ENCODE measurements at regions not wholly inside any gene's neighbourhood (a gene's known extent, or its start where the extent isn't known, plus 50 kb on each side); places are given as distances from the start of the nearest gene placed in this dataset.

GRCh38 chr12:91339106-91339505, 156.5 kb upstream of the DCN start:
- no peaks in the 10 kb centered on the region for H3K4me1 ChIP-seq
- intact Hi-C loops (cut with DNase I; ENCODE audit: low total_unique reads) = no loop called here
- H3K4me3 ChIP-seq = no peak overlapping the region
- in situ Hi-C loops (cut with MboI; ENCODE audit: low pct_ligation_motif_present in 1 of 4, low pct_unique_long_range_greater_than_20kb in 1 of 4, low sequenced_read_pairs in 3 of 4) = loop anchor here in 2 of 4 donors (25.0 kb wide), 2 partner anchors 152 to 377 kb away; partner anchors contain the start of genes CCER1 (in 1 of the 2) and DCN (in 1 of the 2)
- WGBS, 2 donors (ENCODE audit: low coverage in 1 of 2) = 75 to 82% methylated on average over 2 of the region's 2 CpGs
- H3K9me3 ChIP-seq = no peaks in the 10 kb centered on the region
- no peak for DNase-seq
- no peaks in the 10 kb centered on the region for H3K27me3 ChIP-seq
- TF ChIP-seq EP300 (IDR thresholded peaks at IDR 0.05; ENCODE audit: low read depth) (no peak), POLR2A (IDR thresholded peaks at IDR 0.05) (no peak), POLR2AphosphoS5 (IDR thresholded peaks at IDR 0.05) (no peak)
- TF ChIP-seq, protein P1, sequence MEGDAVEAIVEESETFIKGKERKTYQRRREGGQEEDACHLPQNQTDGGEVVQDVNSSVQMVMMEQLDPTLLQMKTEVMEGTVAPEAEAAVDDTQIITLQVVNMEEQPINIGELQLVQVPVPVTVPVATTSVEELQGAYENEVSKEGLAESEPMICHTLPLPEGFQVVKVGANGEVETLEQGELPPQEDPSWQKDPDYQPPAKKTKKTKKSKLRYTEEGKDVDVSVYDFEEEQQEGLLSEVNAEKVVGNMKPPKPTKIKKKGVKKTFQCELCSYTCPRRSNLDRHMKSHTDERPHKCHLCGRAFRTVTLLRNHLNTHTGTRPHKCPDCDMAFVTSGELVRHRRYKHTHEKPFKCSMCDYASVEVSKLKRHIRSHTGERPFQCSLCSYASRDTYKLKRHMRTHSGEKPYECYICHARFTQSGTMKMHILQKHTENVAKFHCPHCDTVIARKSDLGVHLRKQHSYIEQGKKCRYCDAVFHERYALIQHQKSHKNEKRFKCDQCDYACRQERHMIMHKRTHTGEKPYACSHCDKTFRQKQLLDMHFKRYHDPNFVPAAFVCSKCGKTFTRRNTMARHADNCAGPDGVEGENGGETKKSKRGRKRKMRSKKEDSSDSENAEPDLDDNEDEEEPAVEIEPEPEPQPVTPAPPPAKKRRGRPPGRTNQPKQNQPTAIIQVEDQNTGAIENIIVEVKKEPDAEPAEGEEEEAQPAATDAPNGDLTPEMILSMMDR (IDR thresholded peaks at IDR 0.05) = no peak
- no peaks in the 10 kb centered on the region for H3K36me3 ChIP-seq
- H3K27ac ChIP-seq = no peak overlapping the region

DNA sequence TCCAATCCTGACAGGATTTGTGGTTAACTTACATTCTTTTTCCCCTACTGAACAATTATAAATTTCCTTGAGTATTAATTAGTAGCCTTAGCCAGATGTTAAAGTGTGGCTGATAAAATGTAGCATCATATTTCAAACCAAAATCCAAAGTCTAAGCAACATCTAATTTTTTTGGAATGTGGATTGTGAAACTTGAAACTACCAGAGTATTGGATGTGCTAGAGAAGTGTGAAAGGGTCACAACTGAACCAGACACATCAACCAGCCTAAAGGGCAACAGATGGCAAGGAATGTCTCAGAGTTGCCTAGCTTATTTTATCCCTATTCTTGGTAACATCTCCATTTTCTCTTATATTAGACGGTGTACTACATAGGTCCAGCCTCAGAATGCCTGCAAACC, 153.1 kb upstream of the DCN start:
- H3K36me3 ChIP-seq = no peaks in the 10 kb centered on the region
- H3K4me1 ChIP-seq = no peaks in the 10 kb centered on the region
- intact Hi-C loops (cut with DNase I; ENCODE audit: low total_unique reads) = no loop called here
- H3K4me3 ChIP-seq = no peak overlapping the region
- no peaks in the 10 kb centered on the region for H3K9me3 ChIP-seq
- no peak for TF ChIP-seq EP300 (IDR thresholded peaks at IDR 0.05; ENCODE audit: low read depth)
- TF ChIP-seq POLR2AphosphoS5 (IDR thresholded peaks at IDR 0.05) = no peak
- no peak for TF ChIP-seq POLR2A (IDR thresholded peaks at IDR 0.05)
- TF ChIP-seq, protein P1 (IDR thresholded peaks at IDR 0.05) = no peak
- H3K27ac ChIP-seq = no peak overlapping the region
- no peaks in the 10 kb centered on the region for H3K27me3 ChIP-seq
- in situ Hi-C loops (cut with MboI; ENCODE audit: low pct_ligation_motif_present in 1 of 4, low pct_unique_long_range_greater_than_20kb in 1 of 4, low sequenced_read_pairs in 3 of 4) = loop anchor here in 2 of 4 donors (25.0 kb wide), 2 partner anchors 148 to 373 kb away; partner anchors contain the start of genes CCER1 (in 1 of the 2) and DCN (in 1 of the 2)
- no peak for DNase-seq
- WGBS, 2 donors (ENCODE audit: low coverage in 1 of 2) = 80 to 82% methylated on average over 1 of the region's 1 CpG

DNA sequence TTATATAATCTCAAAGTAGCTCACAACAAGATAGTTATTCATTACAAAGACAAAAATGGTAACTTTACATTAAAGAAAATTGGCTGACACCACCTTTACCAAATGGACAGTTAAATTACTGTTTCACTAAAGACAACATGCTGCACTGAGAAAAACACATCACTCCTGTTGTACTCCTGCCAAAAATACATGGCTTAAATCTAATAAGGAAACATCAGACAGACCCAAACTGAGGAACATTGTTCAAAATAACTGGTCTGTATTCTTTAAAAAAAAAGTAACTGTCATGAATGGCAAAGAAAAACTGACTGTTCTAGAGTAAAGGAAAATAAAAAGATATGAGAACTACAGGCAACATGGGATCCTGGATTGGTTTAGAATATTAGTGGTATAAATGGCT, 151.3 kb upstream of the DCN start:
- Histone ChIP-seq H3K9me3 (no peaks in the 10 kb centered on the region), H3K27me3 (no peaks in the 10 kb centered on the region), H3K4me3 (no peak overlapping the region), H3K4me1 (no peaks in the 10 kb centered on the region), H3K27ac (no peak overlapping the region), H3K36me3 (no peaks in the 10 kb centered on the region)
- intact Hi-C loops (cut with DNase I; ENCODE audit: low total_unique reads) = no loop called here
- in situ Hi-C loops (cut with MboI; ENCODE audit: low pct_ligation_motif_present in 1 of 4, low pct_unique_long_range_greater_than_20kb in 1 of 4, low sequenced_read_pairs in 3 of 4) = loop anchor here in 2 of 4 donors (25.0 kb wide), 2 partner anchors 147 to 372 kb away; partner anchors contain the start of genes CCER1 (in 1 of the 2) and DCN (in 1 of the 2)
- TF ChIP-seq EP300 (IDR thresholded peaks at IDR 0.05; ENCODE audit: low read depth) = no peak
- TF ChIP-seq, protein P1 (IDR thresholded peaks at IDR 0.05) = no peak
- no peak for TF ChIP-seq POLR2AphosphoS5 (IDR thresholded peaks at IDR 0.05)
- TF ChIP-seq POLR2A (IDR thresholded peaks at IDR 0.05) = no peak
- DNase-seq = no peak

DNA sequence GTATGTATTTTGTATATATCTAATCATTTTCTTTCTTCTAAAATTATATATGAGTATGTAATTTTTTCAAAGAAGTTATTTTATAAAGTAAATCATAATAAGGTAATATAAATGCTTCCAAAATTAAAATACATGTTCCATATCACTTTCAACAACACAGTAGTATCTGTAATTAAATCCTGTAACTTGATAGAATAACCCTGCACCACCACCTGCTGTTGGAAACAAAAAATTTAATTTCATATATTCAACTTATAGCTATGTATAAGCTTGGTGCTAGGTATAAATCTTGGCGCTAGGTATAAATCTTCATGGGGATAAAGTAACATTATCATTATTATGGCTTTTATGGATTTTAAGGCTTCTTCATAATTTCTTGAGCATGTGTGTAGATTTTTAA, 149.7 kb upstream of the DCN start:
- Histone ChIP-seq H3K9me3 (no peaks in the 10 kb centered on the region), H3K4me3 (no peak overlapping the region), H3K27me3 (no peaks in the 10 kb centered on the region), H3K36me3 (no peaks in the 10 kb centered on the region), H3K27ac (no peak overlapping the region), H3K4me1 (no peaks in the 10 kb centered on the region)
- intact Hi-C loops (cut with DNase I; ENCODE audit: low total_unique reads) = no loop called here
- no peak for DNase-seq
- in situ Hi-C loops (cut with MboI; ENCODE audit: low pct_ligation_motif_present in 1 of 4, low pct_unique_long_range_greater_than_20kb in 1 of 4, low sequenced_read_pairs in 3 of 4) = loop anchor here in 2 of 4 donors (25.0 kb wide), 2 partner anchors 145 to 370 kb away; partner anchors contain the start of genes CCER1 (in 1 of the 2) and DCN (in 1 of the 2)
- TF ChIP-seq, protein P1 (IDR thresholded peaks at IDR 0.05) = no peak
- TF ChIP-seq EP300 (IDR thresholded peaks at IDR 0.05; ENCODE audit: low read depth) (no peak), POLR2A (IDR thresholded peaks at IDR 0.05) (no peak), POLR2AphosphoS5 (IDR thresholded peaks at IDR 0.05) (no peak)
- WGBS, 2 donors (ENCODE audit: low coverage in 1 of 2) = 93 to 100% methylated on average over 1 of the region's 1 CpG
